H1 (cell line): ENCODE measurements at regions not wholly inside any gene's neighbourhood (a gene's known extent, or its start where the extent isn't known, plus 50 kb on each side); places are given as distances from the start of the nearest gene placed in this dataset.

Experiments
- ASH2L ChIP-seq: fragments of 200-600, 300-600 bp; sonication (generic); IDR thresholded peaks from one replicate; pipeline ENCODE4 v1.7.1; 2017; ENCODE audit warnings: low read length
- EZH2 ChIP-seq: fragments of 200-600 bp; sonication (generic); IDR thresholded peaks from 2 replicates; pipeline ENCODE4 v1.7.1; 2012; ENCODE audit warnings: low read depth, mild to moderate bottlenecking, moderate library complexity, low read length, inconsistent platforms; ENCODE audit not compliant: severe bottlenecking
- POU5F1 ChIP-seq: IDR thresholded peaks from 2 replicates; pipeline ENCODE4 v1.6.1; 2011; ENCODE audit warnings: low read depth, mild to moderate bottlenecking, low read length, moderate library complexity
- SAP30 ChIP-seq: fragments of 300-600 bp; sonication (generic); IDR thresholded peaks from 2 replicates; pipeline ENCODE4 v1.7.1; 2012; ENCODE audit warnings: low read length, moderate library complexity, mild to moderate bottlenecking, inconsistent platforms; ENCODE audit not compliant: insufficient read depth, insufficient replicate concordance

- TF ChIP-seq POU5F1 = no peak
- TF ChIP-seq EZH2 = no peak
- no peak for TF ChIP-seq SAP30
- TF ChIP-seq ASH2L = no peak
- TF ChIP-seq, all 59 proteins: peak for 0
Observed at GRCh38 chr1:4944911-4945310, 290.5 kb downstream of the AJAP1 start (continued).
